Nephron progenitor cell (in vitro differentiated cells): ENCODE measurements at regions not wholly inside any gene's neighbourhood (a gene's known extent, or its start where the extent isn't known, plus 50 kb on each side); places are given as distances from the start of the nearest gene placed in this dataset.

Experiments
- DNase-seq: peaks from one replicate; pipeline ENCODE4 v3.0.0; 2021
- H3K27ac Mint-ChIP-seq: 2 replicates; pipeline ENCODE4 v1.8.0; 2021; ENCODE audit warnings: mild to moderate bottlenecking, moderate library complexity, mixed read lengths
- H3K27me3 Mint-ChIP-seq: 2 replicates; pipeline ENCODE4 v1.8.0; 2021; ENCODE audit warnings: mild to moderate bottlenecking, low read depth, mixed read lengths; ENCODE audit not compliant: poor library complexity
- H3K36me3 Mint-ChIP-seq: 2 replicates; pipeline ENCODE4 v1.8.0; 2021; ENCODE audit warnings: low read depth, mixed read lengths
- H3K4me1 Mint-ChIP-seq: 2 replicates; pipeline ENCODE4 v1.8.0; 2021; ENCODE audit warnings: mixed read lengths
- H3K4me3 Mint-ChIP-seq: 2 replicates; pipeline ENCODE4 v1.8.0; 2021; ENCODE audit warnings: mild to moderate bottlenecking, moderate library complexity, mixed read lengths
- H3K9me3 Mint-ChIP-seq: 2 replicates; pipeline ENCODE4 v1.8.0; 2021; ENCODE audit warnings: mild to moderate bottlenecking, moderate library complexity, mixed read lengths
- CTCF ChIP-seq: fragments of 200-600 bp; sonication (generic); IDR thresholded peaks from 2 replicates; pipeline ENCODE4 v1.5.0; 2021; ENCODE audit warnings: antibody characterized with exemption

DNA sequence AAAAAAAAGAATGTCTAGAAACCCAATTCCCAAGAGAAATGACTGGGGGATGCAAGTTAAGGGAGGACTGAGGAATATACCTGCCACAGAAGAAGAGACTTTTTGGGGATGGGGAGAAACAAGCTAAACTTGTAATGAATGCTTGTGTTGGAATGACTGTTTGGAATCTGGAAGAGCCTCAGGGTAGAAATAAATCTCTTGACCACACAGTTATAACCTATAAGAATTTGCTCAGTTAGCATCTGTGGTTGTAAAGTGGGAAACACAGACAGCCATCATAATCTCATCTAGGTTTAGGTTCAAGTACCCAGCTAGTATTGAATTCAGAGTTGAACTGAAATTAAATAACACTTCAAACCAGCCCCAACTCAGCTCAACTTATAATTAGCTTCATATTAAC is 678.3 kb upstream of the CHD1 start:
- Mint-ChIP-seq H3K27me3 (no peaks in the 10 kb centered on the region), H3K27ac (no peak overlapping the region), H3K4me1 (no peaks in the 10 kb centered on the region)

GRCh38 chr5:99605904-99606303 is 677.1 kb upstream of the CHD1 start:
- Mint-ChIP-seq H3K36me3 (no peaks in the 10 kb centered on the region), H3K4me3 (no peak overlapping the region), H3K27ac (no peak overlapping the region), H3K9me3 (no peaks in the 10 kb centered on the region), H3K27me3 (no peaks in the 10 kb centered on the region), H3K4me1 (no peaks in the 10 kb centered on the region)
- DNase-seq, result no peak
- no peak for TF ChIP-seq CTCF

More for the DNA sequence above, 678.3 kb upstream of the CHD1 start:
- DNase-seq, result no peak
- H3K4me3 Mint-ChIP-seq, result no peak overlapping the region
- no peaks in the 10 kb centered on the region for H3K36me3 Mint-ChIP-seq
- TF ChIP-seq CTCF, result no peak
- H3K9me3 Mint-ChIP-seq, result no peaks in the 10 kb centered on the region

DNA sequence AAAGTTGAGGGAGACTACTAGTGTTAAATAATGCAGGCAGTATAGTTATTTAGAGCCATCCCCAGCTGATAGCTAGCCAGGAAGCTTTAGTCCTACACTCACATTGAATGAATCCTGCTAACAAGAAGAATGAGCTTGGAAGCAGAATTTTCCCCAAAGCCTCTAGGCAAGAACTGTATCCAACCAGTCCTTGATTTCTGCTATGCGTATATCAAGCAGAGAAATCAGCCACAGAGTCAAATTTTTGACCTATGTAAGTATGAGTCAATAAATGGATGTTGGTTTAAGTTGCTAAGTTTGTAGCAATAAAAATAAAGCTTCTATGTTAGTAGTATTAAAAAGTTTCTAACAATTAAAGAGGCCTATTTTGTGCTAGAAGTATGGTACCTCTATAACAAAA is 672.1 kb upstream of the CHD1 start:
- Mint-ChIP-seq H3K9me3 (peaks cover 4% of the 10 kb centered on the region), H3K4me1 (no peaks in the 10 kb centered on the region), H3K27me3 (no peaks in the 10 kb centered on the region), H3K4me3 (no peak overlapping the region), H3K36me3 (no peaks in the 10 kb centered on the region), H3K27ac (peak overlapping the region; percentile 1)
- no peak for DNase-seq
- no peak for TF ChIP-seq CTCF

DNA sequence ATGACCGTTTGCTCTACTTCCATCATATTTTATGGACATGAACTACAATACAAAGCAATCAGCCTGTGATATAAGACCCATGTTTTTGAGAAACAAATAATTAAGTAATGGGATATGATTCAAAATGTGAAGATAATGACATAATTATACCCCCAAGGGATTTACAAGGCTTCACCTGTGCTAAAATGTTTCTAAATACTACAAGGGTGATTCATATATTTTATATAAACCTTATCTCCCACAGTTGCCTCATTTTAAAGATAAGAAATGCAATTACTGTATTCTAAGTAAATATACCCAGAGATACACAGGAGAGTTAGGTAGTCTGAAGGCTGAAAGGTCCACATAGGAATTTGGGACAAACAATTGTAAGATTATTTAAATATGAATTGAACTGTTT is 662.0 kb upstream of the CHD1 start:
- Mint-ChIP-seq H3K4me3 (no peak overlapping the region), H3K9me3 (no peaks in the 10 kb centered on the region), H3K4me1 (no peaks in the 10 kb centered on the region), H3K36me3 (no peaks in the 10 kb centered on the region), H3K27ac (no peak overlapping the region), H3K27me3 (no peaks in the 10 kb centered on the region)
- no peak for TF ChIP-seq CTCF
- DNase-seq, result no peak

DNA sequence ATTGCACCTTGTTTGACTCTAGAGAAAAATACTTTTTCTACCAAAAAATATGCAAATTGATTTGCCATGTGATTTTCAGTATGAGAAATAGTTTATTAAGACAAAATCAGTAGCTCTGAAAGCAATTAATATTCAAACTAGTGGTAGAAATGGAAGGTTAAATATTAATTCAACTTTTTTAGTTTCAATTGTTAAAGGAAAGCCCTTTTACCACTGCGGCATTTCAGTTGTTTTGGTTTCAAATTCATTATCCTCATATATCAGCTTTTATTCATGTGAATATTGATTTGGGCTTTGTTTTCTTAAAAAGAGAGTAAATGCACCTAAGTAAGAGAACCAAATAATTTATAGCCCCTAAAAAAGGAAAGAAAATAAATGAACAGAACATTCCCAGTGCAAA is 660.6 kb upstream of the CHD1 start:
- no peaks in the 10 kb centered on the region for H3K36me3 Mint-ChIP-seq
- H3K27ac Mint-ChIP-seq, result no peak overlapping the region
- no peaks in the 10 kb centered on the region for H3K9me3 Mint-ChIP-seq
- H3K4me3 Mint-ChIP-seq, result no peak overlapping the region
- H3K27me3 Mint-ChIP-seq, result no peaks in the 10 kb centered on the region
- no peaks in the 10 kb centered on the region for H3K4me1 Mint-ChIP-seq
- no peak for TF ChIP-seq CTCF
- no peak for DNase-seq

GRCh38 chr5:99587983-99588382 is 659.2 kb upstream of the CHD1 start:
- DNase-seq, result no peak
- Mint-ChIP-seq H3K9me3 (no peaks in the 10 kb centered on the region), H3K4me3 (no peak overlapping the region), H3K27me3 (peaks cover 3% of the 10 kb centered on the region), H3K27ac (no peak overlapping the region), H3K36me3 (no peaks in the 10 kb centered on the region), H3K4me1 (no peaks in the 10 kb centered on the region)
- TF ChIP-seq CTCF, result no peak
